ENCODE measurements at regions not wholly inside any gene's neighbourhood (a gene's known extent, or its start where the extent isn't known, plus 50 kb on each side); places are given as distances from the start of the nearest gene placed in this dataset.
"Not testable (repeated sequence)": the region's sequence is repeated elsewhere in the genome, so short reads cannot be mapped to it uniquely, and the experiment has no call there.

- no peak for DNase-seq
Measured at GRCh38 chr20:56730003-56730402, 100.9 kb downstream of the TFAP2C start.

- no peak for DNase-seq
Measured at GRCh38 chr20:56730996-56731395, 101.9 kb downstream of the TFAP2C start.

- DNase-seq = no peak
Measured at GRCh38 chr20:56731476-56731875, 102.4 kb downstream of the TFAP2C start.

GRCh38 chr20:56733967-56734366, 104.9 kb downstream of the TFAP2C start:
- no peak for DNase-seq

GRCh38 chr20:56735084-56735642, 106.1 kb downstream of the TFAP2C start:
- DNase-seq = no peak

- DNase-seq = no peak
Measured at GRCh38 chr20:56736285-56736857, 107.3 kb downstream of the TFAP2C start.

- DNase-seq = not testable (repeated sequence)
Measured at GRCh38 chr20:56744325-56744821, 115.3 kb downstream of the TFAP2C start.

GRCh38 chr20:56748476-56749377, 119.6 kb downstream of the TFAP2C start:
- no peak for DNase-seq

- no peak for DNase-seq
Measured at GRCh38 chr20:56750430-56750829, 121.3 kb downstream of the TFAP2C start.

- DNase-seq = no peak
Measured at GRCh38 chr20:56752274-56752673, 123.2 kb downstream of the TFAP2C start.

- DNase-seq = no peak
Measured at GRCh38 chr20:56755201-56755600, 126.1 kb downstream of the TFAP2C start.

- DNase-seq = not testable (repeated sequence)
Measured at GRCh38 chr20:56756658-56757057, 127.6 kb downstream of the TFAP2C start.

GRCh38 chr20:56758706-56759105, 129.6 kb downstream of the TFAP2C start:
- no peak for DNase-seq

GRCh38 chr20:56759741-56760278, 130.7 kb downstream of the TFAP2C start:
- no peak for DNase-seq

- no peak for DNase-seq
Measured at GRCh38 chr20:56760610-56761009, 131.5 kb downstream of the TFAP2C start.

- DNase-seq = no peak
Measured at GRCh38 chr20:56761393-56761792, 132.3 kb downstream of the TFAP2C start.

GRCh38 chr20:56762401-56762800, 133.3 kb downstream of the TFAP2C start:
- no peak for DNase-seq

- DNase-seq = no peak
Measured at GRCh38 chr20:56762829-56763228, 133.7 kb downstream of the TFAP2C start.

- DNase-seq = no peak
Measured at GRCh38 chr20:56764671-56765070, 135.6 kb downstream of the TFAP2C start.

GRCh38 chr20:56765172-56766073, 136.3 kb downstream of the TFAP2C start:
- DNase-seq = no peak

GRCh38 chr20:56766528-56766927, 137.4 kb downstream of the TFAP2C start:
- no peak for DNase-seq

- no peak for DNase-seq
Measured at GRCh38 chr20:56769921-56770600, 141.0 kb downstream of the TFAP2C start.
